GM19438 (cell line): ENCODE measurements at regions not wholly inside any gene's neighbourhood (a gene's known extent, or its start where the extent isn't known, plus 50 kb on each side); places are given as distances from the start of the nearest gene placed in this dataset.
"Not testable (repeated sequence)": the region's sequence is repeated elsewhere in the genome, so short reads cannot be mapped to it uniquely, and the experiment has no call there.

Experiments
- ATAC-seq: cut with Tn5 transposase; IDR thresholded peaks from one replicate; pipeline ENCODE4 v1.9.1; 2021; ENCODE audit warnings: low read depth; ENCODE audit not compliant: unreplicated experiment

- no peak for ATAC-seq
These were observed 851.0 kb downstream of the RAB28 start for GRCh38 chr4:12633053-12633651.

GRCh38 chr4:12615822-12616221, 868.3 kb downstream of the RAB28 start:
- ATAC-seq, result no peak

GRCh38 chr4:12612876-12613275, 871.3 kb downstream of the RAB28 start:
- no peak for ATAC-seq

- ATAC-seq, result not testable (repeated sequence)
These were observed 874.8 kb downstream of the RAB28 start for GRCh38 chr4:12609212-12609875.

- ATAC-seq, result no peak
These were observed 888.2 kb downstream of the RAB28 start for GRCh38 chr4:12595986-12596385.

- no peak for ATAC-seq
These were observed 888.7 kb downstream of the RAB28 start for GRCh38 chr4:12595489-12595888.

- no peak for ATAC-seq
These were observed 895.6 kb downstream of the RAB28 start for GRCh38 chr4:12588582-12588981.

- ATAC-seq, result no peak
These were observed 897.7 kb downstream of the RAB28 start for GRCh38 chr4:12586242-12587006.

- ATAC-seq, result no peak
These were observed 899.8 kb downstream of the RAB28 start for GRCh38 chr4:12584116-12584875.

GRCh38 chr4:12583275-12583674, 900.9 kb downstream of the RAB28 start:
- no peak for ATAC-seq

- no peak for ATAC-seq
These were observed 903.4 kb downstream of the RAB28 start for GRCh38 chr4:12580787-12581186.

- no peak for ATAC-seq
These were observed 905.0 kb downstream of the RAB28 start for GRCh38 chr4:12579172-12579571.

GRCh38 chr4:12576409-12576808, 907.7 kb downstream of the RAB28 start:
- ATAC-seq, result no peak

- no peak for ATAC-seq
These were observed 910.4 kb downstream of the RAB28 start for GRCh38 chr4:12573716-12574115.

GRCh38 chr4:12562476-12563140, 921.5 kb downstream of the RAB28 start:
- ATAC-seq, result no peak

GRCh38 chr4:12562021-12562420, 922.1 kb downstream of the RAB28 start:
- no peak for ATAC-seq

- no peak for ATAC-seq
These were observed 929.1 kb downstream of the RAB28 start for GRCh38 chr4:12555011-12555410.

- no peak for ATAC-seq
These were observed 935.5 kb downstream of the RAB28 start for GRCh38 chr4:12548678-12549077.

- ATAC-seq, result no peak
These were observed 938.3 kb downstream of the RAB28 start for GRCh38 chr4:12545812-12546211.

- ATAC-seq, result no peak
These were observed 946.0 kb downstream of the RAB28 start for GRCh38 chr4:12538162-12538561.

GRCh38 chr4:12534684-12535083, 949.5 kb downstream of the RAB28 start:
- no peak for ATAC-seq
